Left lung (tissue), 4 donors: ENCODE measurements at regions not wholly inside any gene's neighbourhood (a gene's known extent, or its start where the extent isn't known, plus 50 kb on each side); places are given as distances from the start of the nearest gene placed in this dataset.

Experiments
- ATAC-seq: fragments of 200-7000 bp; cut with Tn5 transposase; one replicate; pipeline ENCODE4 v1.9.1; 2020; ENCODE audit warnings: moderate library complexity
- DNase-seq, 4 donors: peaks; one replicate each; pipeline ENCODE4 v3.0.0-alpha.2; 2013 to 2020
- H3K27ac ChIP-seq, 2 donors: fragments of 200-600 bp; sonication (generic) in 1 of 2; one replicate each; pipeline versions ENCODE4 v1.5.0 to v1.8.0; 2020 to 2021
- H3K27me3 ChIP-seq, 2 donors: fragments of 200-600 bp; sonication (generic) in 1 of 2; one replicate each; pipeline versions ENCODE4 v1.5.0 to v1.8.0; 2020 to 2021
- H3K36me3 ChIP-seq, 2 donors: fragments of 200-600 bp; sonication (generic) in 1 of 2; one replicate each; pipeline versions ENCODE4 v1.5.0 to v1.8.0; 2020 to 2021
- H3K4me1 ChIP-seq, 2 donors: fragments of 200-600 bp; one replicate each; pipeline ENCODE4 v1.8.0; 2021
- H3K4me3 ChIP-seq, 2 donors: fragments of 200-600 bp; sonication (generic) in 1 of 2; one replicate each; pipeline versions ENCODE4 v1.5.0 to v1.8.0; 2020 to 2021; ENCODE audit warnings: mild to moderate bottlenecking in 1 of 2
- H3K9me3 ChIP-seq, 2 donors: fragments of 200-600 bp; sonication (generic) in 1 of 2; one replicate each; pipeline versions ENCODE4 v1.5.0 to v1.8.0; 2020 to 2021
- CTCF ChIP-seq, 2 donors: fragments of 200-600 bp; sonication (generic) in 1 of 2; IDR thresholded peaks; one replicate each; pipeline versions ENCODE4 v1.5.0 to v1.8.0; 2021; ENCODE audit warnings: antibody characterized with exemption in 2 of 2
- intact Hi-C, 2 donors: fragments of 100-400 bp; cut with DNase I; formaldehyde crosslinking; loops; one replicate each; pipeline versions ENCODE4 v1.11.2 to v1.14.2; 2022
- donor health status: DM: no; HTN: yes; CAD: no.
- donor health status: DM: no; HTN: no; CAD: no.

- no peak for ATAC-seq
- no peaks in the 10 kb centered on the region for H3K4me1 ChIP-seq
- intact Hi-C loops = no loop called here
- no peaks in the 10 kb centered on the region for H3K27me3 ChIP-seq
- no peak for DNase-seq
- H3K9me3 ChIP-seq = no peaks in the 10 kb centered on the region
- H3K4me3 ChIP-seq = no peak overlapping the region
- H3K36me3 ChIP-seq = no peaks in the 10 kb centered on the region
- no peak overlapping the region for H3K27ac ChIP-seq
- TF ChIP-seq CTCF (IDR thresholded peaks at IDR 0.05) = no peak
These were observed 1617.1 kb downstream of the PCDH9 start for GRCh38 chr13:65613004-65613403.

- Histone ChIP-seq H3K27ac (no peak overlapping the region), H3K9me3 (no peaks in the 10 kb centered on the region), H3K36me3 (no peaks in the 10 kb centered on the region), H3K4me1 (no peaks in the 10 kb centered on the region), H3K4me3 (no peak overlapping the region), H3K27me3 (no peaks in the 10 kb centered on the region)
- no peak for DNase-seq
- intact Hi-C loops = no loop called here
- no peak for ATAC-seq
- TF ChIP-seq CTCF (IDR thresholded peaks at IDR 0.05) = no peak
These were observed 1620.8 kb downstream of the PCDH9 start for GRCh38 chr13:65609350-65609749.

- H3K27ac ChIP-seq = no peak overlapping the region
- H3K9me3 ChIP-seq = peaks cover 0 to 3% of the 10 kb centered on the region in 2 donors
- no peak for TF ChIP-seq CTCF (IDR thresholded peaks at IDR 0.05)
- no peak overlapping the region for H3K4me3 ChIP-seq
- intact Hi-C loops = no loop called here
- H3K4me1 ChIP-seq = no peaks in the 10 kb centered on the region
- H3K27me3 ChIP-seq = no peaks in the 10 kb centered on the region
- DNase-seq (peak in 1 of 4 donors; percentile 16), ATAC-seq (no peak)
- no peaks in the 10 kb centered on the region for H3K36me3 ChIP-seq
These were observed 1623.5 kb downstream of the PCDH9 start for GRCh38 chr13:65606622-65607021.

- H3K9me3 ChIP-seq = peaks cover 0 to 3% of the 10 kb centered on the region in 2 donors
- ATAC-seq (no peak), DNase-seq (no peak)
- H3K27ac ChIP-seq = no peak overlapping the region
- H3K27me3 ChIP-seq = no peaks in the 10 kb centered on the region
- H3K4me1 ChIP-seq = no peaks in the 10 kb centered on the region
- intact Hi-C loops = no loop called here
- no peak overlapping the region for H3K4me3 ChIP-seq
- TF ChIP-seq CTCF (IDR thresholded peaks at IDR 0.05) = no peak
- no peaks in the 10 kb centered on the region for H3K36me3 ChIP-seq
These were observed 1624.7 kb downstream of the PCDH9 start for GRCh38 chr13:65605396-65605795.

- TF ChIP-seq CTCF (IDR thresholded peaks at IDR 0.05) = no peak
- H3K4me3 ChIP-seq = no peak overlapping the region
- DNase-seq (no peak), ATAC-seq (no peak)
- H3K4me1 ChIP-seq = no peaks in the 10 kb centered on the region
- no peaks in the 10 kb centered on the region for H3K36me3 ChIP-seq
- no peak overlapping the region for H3K27ac ChIP-seq
- no peaks in the 10 kb centered on the region for H3K27me3 ChIP-seq
- peaks cover 0 to 3% of the 10 kb centered on the region in 2 donors for H3K9me3 ChIP-seq
- intact Hi-C loops = no loop called here
These were observed 1627.0 kb downstream of the PCDH9 start for GRCh38 chr13:65603160-65603559.
